Erythroblast (primary cell): ENCODE measurements at regions not wholly inside any gene's neighbourhood (a gene's known extent, or its start where the extent isn't known, plus 50 kb on each side); places are given as distances from the start of the nearest gene placed in this dataset.
"Not testable (repeated sequence)": the region's sequence is repeated elsewhere in the genome, so short reads cannot be mapped to it uniquely, and the experiment has no call there.

Source experiments
- DNase-seq, 2 experiments: peaks; one replicate each; lab custom pipeline; 2025; lab: John Stamatoyannopoulos, UW
- GATA1 ChIP-seq: IDR thresholded peaks from 2 replicates; pipeline ENCODE4 v1.6.1; 2011; ENCODE audit warnings: low read depth, mild to moderate bottlenecking, control low read depth, low read length, moderate library complexity
- POLR2A ChIP-seq: IDR thresholded peaks from 2 replicates; pipeline ENCODE4 v1.6.1; 2011; ENCODE audit warnings: mild to moderate bottlenecking, low read length

GRCh38 chr16:54792811-54793210 is 137.9 kb upstream of the IRX5 start:
- no peak for TF ChIP-seq GATA1
- no peak for TF ChIP-seq POLR2A
- DNase-seq = no peak

GRCh38 chr16:54787045-54787444 is 143.6 kb upstream of the IRX5 start:
- TF ChIP-seq GATA1 = no peak
- no peak for TF ChIP-seq POLR2A
- DNase-seq = no peak

DNA sequence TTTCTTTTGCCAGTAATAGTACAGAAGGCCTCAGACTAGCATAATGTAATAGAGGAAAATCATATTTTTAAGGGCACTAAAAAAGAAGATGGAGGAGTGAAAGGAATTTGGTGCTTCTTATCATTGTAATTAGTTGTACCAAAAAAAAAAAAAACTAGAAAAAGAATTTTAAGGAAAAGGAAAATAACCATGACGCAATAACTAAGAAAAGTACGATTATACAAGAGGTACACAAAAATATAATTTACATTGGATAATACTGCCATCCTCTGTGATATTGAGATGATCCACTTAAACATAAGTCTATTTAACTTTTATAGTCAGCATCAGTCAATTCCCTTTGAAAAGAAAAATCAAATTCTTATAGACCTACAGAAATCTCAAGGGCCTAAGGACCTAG is 146.7 kb upstream of the IRX5 start:
- TF ChIP-seq POLR2A = no peak
- TF ChIP-seq GATA1 = no peak
- DNase-seq = no peak

GRCh38 chr16:54783226-54783625 is 147.4 kb upstream of the IRX5 start:
- no peak for TF ChIP-seq GATA1
- TF ChIP-seq POLR2A = no peak
- no peak for DNase-seq

DNA sequence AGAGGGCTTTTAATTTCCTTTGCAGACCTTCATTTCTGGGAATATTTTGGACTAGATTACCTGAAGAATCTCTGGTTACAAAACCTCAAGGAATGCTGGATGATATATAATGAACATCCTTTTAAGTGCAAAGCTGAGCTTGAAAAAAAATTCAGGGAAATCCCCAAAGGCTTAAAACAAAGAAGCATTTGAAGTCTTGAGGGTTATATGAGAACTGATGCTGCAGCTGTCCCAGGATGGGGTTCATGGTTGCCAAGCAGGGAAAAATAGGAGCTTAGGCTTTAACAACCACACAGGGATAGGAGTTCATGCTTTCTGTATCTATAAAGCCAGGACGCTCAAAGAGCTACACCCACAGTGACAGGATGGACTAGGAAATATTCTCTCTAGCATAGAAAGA is 150.4 kb upstream of the IRX5 start:
- no peak for TF ChIP-seq POLR2A
- TF ChIP-seq GATA1 = no peak
- no peak for DNase-seq

GRCh38 chr16:54779549-54779948 is 151.1 kb upstream of the IRX5 start:
- TF ChIP-seq GATA1 (no peak), POLR2A (no peak)
- DNase-seq = no peak

DNA sequence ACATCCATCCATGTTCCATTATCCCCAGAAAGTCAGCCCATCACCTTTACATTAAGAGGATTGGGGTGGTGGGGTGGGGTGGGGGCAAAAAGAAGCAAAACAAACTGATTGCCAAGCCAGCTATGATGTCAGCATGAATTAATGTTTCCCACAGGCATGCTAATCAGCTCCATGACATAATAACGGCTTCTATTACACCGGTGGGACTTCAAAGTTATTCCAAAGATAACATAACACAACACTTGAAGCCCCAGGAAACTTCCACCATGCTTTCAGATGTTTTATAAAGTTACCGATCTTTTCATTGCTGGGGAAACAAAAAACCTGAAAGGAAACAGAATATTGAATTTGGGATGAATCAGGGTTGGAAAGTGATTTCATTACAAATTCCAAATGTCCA is 155.9 kb upstream of the IRX5 start:
- TF ChIP-seq GATA1 (no peak), POLR2A (no peak)
- DNase-seq = no peak

DNA sequence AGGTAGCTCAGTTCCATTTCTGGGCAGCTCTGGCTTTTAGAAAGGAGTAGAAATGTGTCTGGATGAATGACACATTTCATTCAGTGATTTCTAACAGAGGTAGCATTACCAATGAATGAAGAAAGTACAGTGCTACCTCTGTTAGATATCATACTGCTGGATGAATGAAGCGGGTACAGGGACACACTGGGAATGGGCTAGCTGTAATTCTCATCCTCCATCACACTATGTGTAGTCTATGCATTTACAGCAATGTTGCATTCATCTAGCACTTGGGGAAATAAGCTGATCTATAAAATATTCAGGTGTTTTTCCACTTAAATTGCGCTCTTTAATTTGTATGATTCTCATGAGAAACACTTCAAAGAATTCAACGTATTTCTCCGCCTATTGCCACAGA is 158.3 kb upstream of the IRX5 start:
- TF ChIP-seq POLR2A (no peak), GATA1 (no peak)
- DNase-seq = no peak

DNA sequence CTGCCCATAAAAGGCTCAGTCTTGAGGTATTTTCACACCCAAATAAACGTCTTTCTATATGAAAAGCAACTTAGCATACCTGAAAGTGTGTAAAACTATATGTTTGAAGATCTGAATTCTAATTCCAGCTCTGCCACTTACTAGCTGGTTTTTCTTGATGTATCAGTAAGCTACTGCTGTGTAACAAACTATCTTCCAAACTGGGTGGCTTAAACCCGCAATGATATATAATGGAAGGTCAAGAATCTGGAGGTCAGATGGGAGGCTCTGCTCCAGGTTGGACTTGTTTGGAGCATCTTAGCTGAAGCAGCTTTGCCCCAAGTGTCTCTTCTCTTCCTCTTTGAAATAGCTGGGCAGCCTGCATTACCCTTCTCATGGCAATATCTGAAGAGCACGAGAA is 164.3 kb upstream of the IRX5 start:
- TF ChIP-seq GATA1 = no peak
- TF ChIP-seq POLR2A = no peak
- no peak for DNase-seq

- DNase-seq = no peak
- TF ChIP-seq GATA1 (no peak), POLR2A (no peak)
Observed at GRCh38 chr16:54750249-54750648, 180.4 kb upstream of the IRX5 start.

DNA sequence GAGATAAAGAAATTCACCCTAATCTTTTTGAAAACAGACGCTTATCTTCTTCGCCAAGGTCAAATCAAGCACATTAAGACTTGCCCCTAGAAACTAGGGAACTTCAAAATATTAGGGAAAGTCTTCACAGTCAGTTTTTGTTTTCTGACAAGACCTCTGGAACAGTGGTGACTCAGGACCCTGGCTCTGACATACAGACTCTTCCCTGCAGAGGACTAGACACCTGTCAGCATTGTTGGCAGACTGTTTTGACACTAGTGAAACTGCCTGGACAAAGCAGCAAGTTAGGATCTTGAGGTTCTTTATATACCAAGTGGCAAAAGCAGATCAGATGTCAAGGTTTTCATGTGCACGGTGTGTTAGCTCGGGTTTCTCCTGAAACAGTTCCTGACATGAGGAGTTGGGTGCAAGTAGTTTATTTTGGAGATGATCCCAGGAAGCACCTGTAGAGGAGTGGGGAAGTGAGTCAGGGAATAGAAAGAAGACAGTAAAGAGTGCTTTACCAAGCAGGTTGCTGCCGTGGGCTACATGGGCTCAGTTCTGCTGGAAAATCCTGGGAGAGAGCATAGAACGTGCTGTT is 182.0 kb upstream of the IRX5 start:
- TF ChIP-seq POLR2A = no peak
- no peak for TF ChIP-seq GATA1
- no peak for DNase-seq

DNA sequence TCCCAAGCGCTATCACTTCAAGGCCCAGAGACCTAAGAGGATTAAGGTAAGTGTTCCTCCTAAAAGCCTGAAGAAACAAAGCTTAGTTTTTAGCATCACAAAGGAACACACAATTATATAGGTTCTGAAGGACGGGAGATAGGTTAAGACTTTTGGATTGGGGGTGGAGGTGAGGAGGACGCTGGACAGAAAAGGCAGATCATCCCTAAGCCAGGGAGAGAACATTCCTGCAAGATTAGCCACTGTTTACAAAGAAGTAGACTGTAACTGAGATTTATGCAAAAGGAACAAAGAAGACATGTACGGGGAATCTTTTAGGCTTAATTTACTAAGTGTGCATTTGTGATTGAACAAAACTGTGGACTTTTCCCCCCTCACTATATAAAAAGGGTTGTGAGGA is 184.1 kb upstream of the IRX5 start:
- TF ChIP-seq GATA1 (no peak), POLR2A (no peak)
- DNase-seq = no peak

GRCh38 chr16:54744998-54745397 is 185.7 kb upstream of the IRX5 start:
- DNase-seq = no peak
- no peak for TF ChIP-seq POLR2A
- TF ChIP-seq GATA1 = no peak

GRCh38 chr16:54742436-54742835 is 188.2 kb upstream of the IRX5 start:
- TF ChIP-seq POLR2A (no peak), GATA1 (no peak)
- no peak for DNase-seq

DNA sequence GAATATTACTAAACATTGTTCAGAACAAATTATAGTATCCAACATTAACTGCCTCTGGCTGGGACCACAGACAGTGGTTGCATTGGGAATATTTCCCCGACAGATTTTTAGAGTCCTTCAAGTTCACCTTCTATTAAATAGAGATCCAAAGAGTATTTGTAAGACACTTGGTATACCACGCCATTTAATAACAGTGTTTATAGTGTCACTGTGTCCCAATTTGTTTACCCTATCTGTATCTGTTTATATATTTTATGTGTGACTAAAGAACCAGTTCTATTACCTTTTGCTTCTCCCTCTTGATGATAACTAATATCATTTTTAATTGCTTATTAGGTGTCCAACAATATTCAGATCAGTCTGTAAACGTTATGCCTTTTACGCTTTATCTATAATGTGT is 191.3 kb upstream of the IRX5 start:
- no peak for DNase-seq
- no peak for TF ChIP-seq GATA1
- TF ChIP-seq POLR2A = no peak

GRCh38 chr16:54734156-54734555 is 196.5 kb upstream of the IRX5 start:
- no peak for DNase-seq
- no peak for TF ChIP-seq GATA1
- TF ChIP-seq POLR2A = no peak

- DNase-seq = not testable (repeated sequence)
Observed at GRCh38 chr16:54727696-54728095, 203.0 kb upstream of the IRX5 start.
